Activated T-helper 1 cell treated with anti-CD3 and anti-CD28 coated beads, Interleukin-2, amount 50 U/mL, for 16 hours (primary cell): ENCODE measurements at regions not wholly inside any gene's neighbourhood (a gene's known extent, or its start where the extent isn't known, plus 50 kb on each side); places are given as distances from the start of the nearest gene placed in this dataset.
"Not testable (repeated sequence)": the region's sequence is repeated elsewhere in the genome, so short reads cannot be mapped to it uniquely, and the experiment has no call there.

Experiments
- DNase-seq, 2 donors: peaks; one replicate each; pipeline ENCODE4 v3.0.0-alpha.2; 2020; ENCODE audit warnings: low read depth in 1 of 2, low spot score in 1 of 2

GRCh38 chr1:87398641-87399040, 70.0 kb downstream of the LMO4 start:
- DNase-seq = no peak

DNA sequence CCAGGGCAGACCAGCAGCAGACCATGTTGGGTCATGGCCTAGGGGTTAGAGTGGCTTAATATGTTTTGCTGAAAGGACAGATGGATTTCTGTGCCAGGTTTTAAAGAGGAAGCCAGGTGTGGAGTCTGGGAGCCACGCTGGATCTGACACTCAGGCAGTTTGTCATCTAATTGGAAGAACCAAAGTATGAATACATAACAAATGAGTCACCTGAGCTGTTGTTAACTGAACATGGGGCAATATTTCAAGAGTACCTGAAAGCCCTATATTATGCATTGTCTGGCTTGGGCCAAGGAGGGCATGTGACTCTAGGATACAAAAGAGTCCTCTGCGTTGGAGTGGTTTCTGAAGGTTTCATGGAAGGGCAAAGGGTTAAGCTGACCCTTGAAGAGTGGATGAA, 70.6 kb downstream of the LMO4 start:
- DNase-seq = no peak

DNA sequence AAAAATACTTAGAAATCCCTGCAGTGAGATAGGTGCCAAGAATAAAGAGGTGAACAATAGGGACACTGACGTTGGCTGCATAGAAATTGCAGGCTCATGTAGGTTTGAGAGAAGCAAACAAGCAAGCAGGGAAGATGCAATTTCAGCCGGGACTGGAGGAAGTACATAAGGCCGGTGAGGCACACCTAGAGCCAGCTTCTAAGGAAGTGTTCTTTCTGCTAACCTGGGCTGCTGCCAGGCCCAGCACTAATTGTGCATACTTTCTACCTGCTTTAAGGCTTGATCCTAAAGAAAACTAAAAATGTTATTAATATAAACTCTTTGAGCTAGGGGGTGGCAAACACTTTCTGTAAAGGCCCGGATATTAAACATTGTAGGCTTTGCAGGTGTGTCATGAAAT, 71.0 kb downstream of the LMO4 start:
- DNase-seq = no peak

DNA sequence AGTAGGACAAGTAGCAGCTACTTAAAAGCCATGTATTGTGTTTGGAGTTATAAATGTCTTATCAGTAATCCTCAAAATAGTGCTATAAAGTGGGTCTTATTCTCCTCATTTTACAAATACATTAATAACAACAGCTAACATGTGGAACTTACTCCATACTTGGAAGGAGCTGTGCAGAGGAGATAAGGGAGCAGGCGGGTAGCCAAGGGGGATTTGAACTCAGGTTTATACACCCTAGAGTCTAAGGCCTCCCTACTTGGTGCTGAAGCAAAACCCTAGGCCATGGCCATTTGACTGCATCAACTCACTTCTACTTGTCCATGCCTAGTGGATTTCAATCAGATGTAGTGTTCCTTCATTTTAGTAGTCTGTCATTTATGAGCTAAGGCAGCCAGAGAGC, 72.1 kb downstream of the LMO4 start:
- no peak for DNase-seq

- no peak for DNase-seq
Observed at GRCh38 chr1:87402241-87403002, 73.7 kb downstream of the LMO4 start.

DNA sequence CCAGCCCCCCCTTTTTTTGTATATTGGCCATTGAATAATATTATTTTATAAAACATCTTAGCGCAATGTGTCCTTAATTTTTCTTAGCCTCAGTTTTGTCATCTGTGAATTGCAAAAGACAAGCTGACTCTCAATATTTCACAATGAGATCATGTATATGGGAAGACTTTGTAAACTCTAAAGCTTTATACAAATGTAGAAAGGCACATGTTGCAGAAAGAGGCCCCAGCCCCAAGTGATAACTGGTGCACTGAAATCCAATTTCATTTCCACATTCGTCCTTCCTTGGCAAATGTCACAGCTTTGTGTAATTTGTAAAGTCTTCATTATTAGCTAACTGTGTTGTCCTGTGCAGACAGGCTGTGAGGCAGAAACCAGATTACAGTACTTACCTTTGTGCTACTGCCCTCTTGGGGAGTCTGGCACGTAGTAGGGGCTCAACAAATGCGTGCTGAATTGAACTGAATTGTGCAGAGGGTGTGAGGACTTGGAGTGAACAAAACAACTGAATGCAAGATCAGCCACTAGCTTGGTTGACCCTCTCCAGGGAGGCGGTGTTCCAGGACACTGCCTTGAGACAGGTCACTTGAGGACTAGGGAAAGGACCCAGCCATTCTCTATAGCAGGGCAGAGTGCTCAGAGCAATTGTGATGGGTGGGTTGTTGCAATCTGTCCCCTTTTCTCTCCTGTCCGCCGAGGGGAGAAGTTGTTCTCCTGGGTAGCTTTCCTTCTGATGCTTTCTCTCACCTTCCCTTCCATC, 74.6 kb downstream of the LMO4 start:
- DNase-seq = no peak

DNA sequence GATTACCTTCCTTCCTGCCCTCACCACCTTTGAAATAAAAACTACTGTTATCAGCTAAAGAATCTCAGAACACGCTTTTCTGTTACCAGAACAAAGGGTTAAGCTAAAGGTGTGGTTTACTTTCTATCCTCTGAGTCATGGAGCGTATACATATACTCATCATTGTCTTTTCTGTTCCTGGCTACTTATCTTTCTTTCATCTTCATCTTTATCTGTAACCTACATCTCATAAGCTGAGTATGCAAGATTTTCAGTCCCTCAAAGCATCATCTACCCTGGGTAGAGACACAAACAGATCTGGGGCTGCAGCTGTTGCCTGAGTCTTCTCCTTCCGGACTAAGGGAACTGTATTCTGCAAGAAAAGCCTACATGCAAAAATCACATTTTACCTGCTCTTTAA, 75.6 kb downstream of the LMO4 start:
- no peak for DNase-seq

- DNase-seq = no peak
Observed at GRCh38 chr1:87408665-87409248, 80.1 kb downstream of the LMO4 start.

GRCh38 chr1:87410776-87411480, 82.2 kb downstream of the LMO4 start:
- no peak for DNase-seq

- DNase-seq = not testable (repeated sequence)
Observed at GRCh38 chr1:87413846-87414245, 85.2 kb downstream of the LMO4 start.

DNA sequence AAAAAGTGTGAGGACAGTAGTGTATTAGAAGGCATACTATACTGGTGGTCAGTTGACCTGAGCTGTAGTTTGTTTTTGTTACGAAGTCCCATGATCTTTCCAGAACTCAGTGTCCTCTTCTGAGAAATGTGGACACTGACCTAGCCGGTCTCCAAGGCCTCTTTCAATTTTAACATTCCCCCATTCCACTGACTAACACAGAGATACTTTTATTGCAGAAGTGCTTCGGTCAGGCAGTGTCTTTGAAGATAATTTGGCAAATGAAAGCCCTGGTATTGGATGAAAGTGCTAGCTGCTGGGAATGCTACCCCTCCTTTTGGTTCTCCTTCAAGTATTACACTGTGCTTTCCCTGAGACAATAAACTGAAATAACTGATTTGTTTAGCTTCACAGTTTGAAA, 89.4 kb downstream of the LMO4 start:
- no peak for DNase-seq

DNA sequence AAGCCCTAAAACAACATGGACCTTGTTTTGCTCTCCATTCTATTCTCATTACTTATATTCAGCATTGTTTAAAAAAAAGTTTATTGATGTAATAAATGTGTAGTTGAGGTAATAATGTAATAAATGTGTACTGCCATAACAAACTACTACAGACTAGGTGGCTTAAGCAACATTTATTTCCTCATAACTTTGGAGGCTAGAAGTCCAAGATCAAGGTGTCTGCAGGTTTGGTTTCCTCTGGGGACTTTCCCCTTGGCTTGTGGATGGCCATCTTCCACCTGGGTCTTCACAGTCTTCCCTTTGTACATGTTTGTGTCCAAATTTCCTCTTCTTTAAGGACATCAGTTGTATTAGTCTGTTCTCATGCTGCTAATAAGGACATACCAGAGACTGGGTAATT, 93.1 kb downstream of the LMO4 start:
- DNase-seq = no peak

- DNase-seq = no peak
Observed at GRCh38 chr1:87424541-87424940, 95.9 kb downstream of the LMO4 start.

DNA sequence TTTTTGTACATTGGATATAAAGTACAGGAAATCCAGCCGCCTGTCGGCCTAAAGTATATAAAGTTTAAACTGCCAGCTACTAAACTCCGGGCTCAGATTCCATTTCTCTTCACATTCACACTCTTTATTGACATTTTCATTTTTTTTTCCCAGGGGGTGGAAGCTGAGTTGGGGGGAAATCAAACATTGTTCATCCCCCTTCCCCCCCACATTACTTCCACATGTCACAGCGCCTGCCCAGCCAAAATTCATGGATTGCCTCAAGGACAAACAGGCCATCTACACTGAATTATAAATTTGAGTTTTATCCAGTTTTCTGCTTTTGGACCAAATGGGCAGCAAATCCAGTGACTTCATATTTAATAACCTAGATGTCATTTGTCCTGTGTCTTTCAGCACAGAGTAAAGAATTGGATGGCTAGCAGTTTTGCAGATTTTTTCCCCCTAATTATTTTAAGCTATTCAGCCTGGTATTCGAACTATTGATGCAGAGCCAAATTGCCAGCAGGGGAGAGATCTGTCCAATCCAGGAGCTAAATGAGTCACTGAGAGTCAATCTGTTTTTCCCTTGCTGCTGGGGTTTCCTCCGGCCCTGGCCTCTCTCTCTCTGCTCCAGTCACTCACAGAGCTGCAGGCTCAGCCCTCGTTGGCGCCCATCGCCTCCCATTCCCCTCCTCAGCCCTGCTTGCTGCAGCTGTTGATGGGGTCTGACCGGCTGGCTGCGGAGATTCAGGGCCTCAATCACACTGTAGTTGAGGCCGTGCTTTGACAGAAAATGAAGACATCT, 98.0 kb downstream of the LMO4 start:
- DNase-seq = no peak

DNA sequence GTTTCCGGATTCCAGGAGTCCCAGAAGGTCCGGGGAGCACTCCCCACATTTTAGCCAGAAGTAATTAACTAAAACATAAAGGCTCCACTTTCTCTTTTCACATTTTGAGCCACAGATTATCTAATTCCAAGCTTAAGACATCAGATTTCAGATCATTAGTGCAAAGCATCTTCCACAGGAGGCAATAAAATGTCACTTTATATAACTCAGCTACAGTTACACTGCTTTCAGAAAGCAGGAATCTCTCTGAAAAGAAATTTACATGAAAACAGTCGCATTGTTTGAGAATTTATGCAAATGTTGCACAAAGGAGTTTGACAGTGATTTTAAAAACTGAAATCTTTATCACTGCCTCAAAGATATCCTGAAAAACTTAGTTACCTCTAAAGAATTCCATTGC, 99.7 kb downstream of the LMO4 start:
- no peak for DNase-seq

GRCh38 chr1:87428883-87429282, 100.2 kb downstream of the LMO4 start:
- no peak for DNase-seq

DNA sequence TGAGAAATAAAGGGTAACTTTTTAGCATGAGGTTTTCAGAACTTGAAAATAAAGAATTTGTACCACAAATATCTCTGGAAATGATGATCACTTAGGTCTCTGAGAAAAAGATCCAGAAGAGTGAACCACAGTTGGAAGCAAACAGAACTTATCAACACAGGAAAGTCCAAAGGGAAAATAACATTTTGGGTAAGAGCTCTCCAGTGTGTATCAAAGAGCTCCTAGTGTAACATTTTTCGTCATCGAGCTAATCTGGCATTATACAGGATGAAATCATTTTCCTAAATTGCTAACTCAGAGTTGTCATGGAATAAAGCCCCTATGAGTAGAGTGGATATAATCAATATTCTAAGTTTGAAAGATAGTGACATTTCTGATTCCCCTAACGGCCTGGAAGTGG, 104.0 kb downstream of the LMO4 start:
- DNase-seq = no peak

GRCh38 chr1:87433101-87433500, 104.4 kb downstream of the LMO4 start:
- not testable (repeated sequence) for DNase-seq

DNA sequence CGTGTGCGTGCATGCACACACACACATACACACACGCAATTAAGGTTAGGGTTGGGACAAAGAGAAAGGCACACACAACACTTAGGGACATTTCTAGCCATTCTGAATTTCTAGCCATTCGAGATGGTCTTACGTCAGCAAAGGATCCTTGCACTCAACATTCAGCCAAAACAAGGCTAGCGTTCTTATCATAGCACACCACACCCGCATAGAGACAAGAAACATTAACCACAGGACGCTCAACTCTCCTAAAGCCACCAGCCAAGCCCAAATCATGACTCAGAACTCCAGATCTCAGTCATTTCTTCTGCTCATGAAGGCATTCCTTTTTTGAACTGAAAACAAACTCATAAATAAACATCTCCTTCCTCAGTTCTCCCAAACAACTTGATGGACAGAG, 106.8 kb downstream of the LMO4 start:
- DNase-seq = no peak

DNA sequence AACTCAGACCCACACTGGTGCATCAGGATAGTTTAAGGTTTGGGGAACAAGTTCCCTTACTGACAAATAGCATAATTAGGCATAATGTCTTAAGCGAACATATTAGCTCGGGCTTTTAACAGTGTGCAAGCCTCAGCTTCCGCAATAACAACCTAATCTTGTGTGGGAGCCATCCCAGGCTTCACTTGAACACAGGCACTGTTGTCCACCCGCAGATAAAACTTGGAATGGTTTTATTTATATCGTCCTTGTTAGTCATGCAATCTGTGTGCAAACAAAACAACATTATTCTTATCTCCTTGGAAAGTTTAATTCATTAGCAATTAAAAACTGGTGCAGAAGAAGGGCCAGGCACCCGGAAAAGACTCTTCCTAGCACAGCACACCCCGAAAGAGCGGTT, 107.4 kb downstream of the LMO4 start:
- not testable (repeated sequence) for DNase-seq

DNA sequence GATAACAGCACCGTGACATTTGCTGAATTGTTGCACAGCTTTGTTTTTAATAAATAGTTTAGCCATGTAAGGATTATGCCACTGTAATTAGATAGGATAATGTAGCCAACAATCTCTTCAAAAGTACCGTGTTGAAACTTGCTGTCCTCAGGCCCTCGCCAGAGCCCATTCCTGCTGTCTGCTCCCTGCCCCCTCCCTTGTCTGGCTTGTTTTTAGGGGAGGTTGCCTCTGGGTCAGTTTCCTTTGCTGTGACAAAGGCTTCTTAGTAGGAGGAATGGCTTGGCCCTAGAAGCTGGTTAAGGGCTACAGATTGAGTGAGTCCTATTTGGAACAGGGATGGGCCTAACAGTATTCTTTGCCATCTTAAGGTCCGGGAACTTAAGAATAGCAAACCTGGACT, 107.9 kb downstream of the LMO4 start:
- DNase-seq = no peak
